SK-N-SH (cell line): ENCODE measurements at regions not wholly inside any gene's neighbourhood (a gene's known extent, or its start where the extent isn't known, plus 50 kb on each side); places are given as distances from the start of the nearest gene placed in this dataset.

ENCODE experiments used
- CTCF ChIA-PET: fragments of 300-600, 350-600 bp; formaldehyde crosslinking; extraction: SDS; loops from one replicate; lab custom pipeline; 2021; lab: Yijun Ruan, JAX
- POLR2A ChIA-PET: fragments of 350-600 bp; sonication (Branson Sonifier 250); formaldehyde crosslinking; extraction: SDS; loops from one replicate; lab custom pipeline; 2020; ENCODE audit warnings: antibody characterized with exemption, inconsistent platforms; lab: Yijun Ruan, JAX
- DNase-seq: peaks from one replicate; pipeline ENCODE4 v3.0.0; 2012
- H2AFZ ChIP-seq: fragments of 200-600 bp; sonication (generic); 2 replicates; pipeline ENCODE4 v1.8.1; 2016; ENCODE audit warnings: antibody characterized with exemption, mild to moderate bottlenecking, low read depth
- H3F3A ChIP-seq: fragments of 200-600 bp; sonication (generic); replicated peaks from 2 replicates; pipeline ENCODE3; 2016; ENCODE audit warnings: antibody characterized with exemption, mild to moderate bottlenecking; ENCODE audit not compliant: insufficient read depth
- H3K27ac ChIP-seq, 2 experiments: fragments of 200-500 bp in 1 of 2; fragments of 200-600 bp in 1 of 2; sonication (Bioruptor generic) in 1 of 2; sonication (generic), shearing (Covaris generic) in 1 of 2; 2 replicates each; pipeline versions ENCODE4 v1.5.1 to v1.6.1; 2014 to 2016; ENCODE audit warnings: low read depth in 2 of 2, inconsistent platforms in 1 of 2, low read length in 1 of 2, mild to moderate bottlenecking in 1 of 2, mixed read lengths in 1 of 2
- H3K27me3 ChIP-seq: fragments of 200-600 bp; sonication (generic), shearing (Covaris generic); 2 replicates; pipeline ENCODE4 v1.6.1; 2016; ENCODE audit warnings: mixed run types; ENCODE audit not compliant: insufficient read depth
- H3K36me3 ChIP-seq, 2 experiments: fragments of 200-500 bp in 1 of 2; fragments of 200-600 bp in 1 of 2; sonication (Bioruptor generic) in 1 of 2; sonication (generic) in 1 of 2; replicated peaks in 1 of 2; 2 replicates each; pipeline versions ENCODE3 to v1.5.1; 2014 to 2016; ENCODE audit warnings: low read length in 1 of 2, mild to moderate bottlenecking in 1 of 2; ENCODE audit not compliant: insufficient read depth in 2 of 2, control insufficient read depth in 1 of 2
- H3K4me1 ChIP-seq, 2 experiments: fragments of 200-500 bp in 1 of 2; fragments of 200-600 bp in 1 of 2; sonication (Bioruptor generic) in 1 of 2; sonication (generic), shearing (Covaris generic) in 1 of 2; 2 replicates each; pipeline versions ENCODE4 v1.5.1 to v1.6.1; 2014 to 2016; ENCODE audit warnings: low read depth in 1 of 2, low read length in 1 of 2, mixed run types in 1 of 2; ENCODE audit not compliant: insufficient read depth in 2 of 2, control insufficient read depth in 1 of 2
- H3K4me2 ChIP-seq: fragments of 200-600 bp; sonication (generic), shearing (Covaris generic); 2 replicates; pipeline ENCODE4 v1.6.1; 2017; ENCODE audit warnings: mixed run types
- H3K4me3 ChIP-seq, 2 experiments: fragments of 200-500 bp in 1 of 2; fragments of 200-600 bp in 1 of 2; sonication (Bioruptor generic) in 1 of 2; sonication (generic), shearing (Covaris generic) in 1 of 2; 2 replicates each; pipeline versions ENCODE4 v1.5.1 to v1.8.1; 2014 to 2016; ENCODE audit warnings: low read depth in 2 of 2, inconsistent platforms in 1 of 2, low read length in 1 of 2, mild to moderate bottlenecking in 1 of 2, mixed read lengths in 1 of 2, moderate library complexity in 1 of 2
- H3K79me2 ChIP-seq: fragments of 200-600 bp; sonication (generic); 2 replicates; pipeline ENCODE4 v1.8.1; 2017; ENCODE audit warnings: mild to moderate bottlenecking; ENCODE audit not compliant: insufficient read depth
- H3K9ac ChIP-seq: fragments of 200-600 bp; sonication (generic); 2 replicates; pipeline ENCODE4 v1.6.1; 2017; ENCODE audit warnings: mixed run types
- H3K9me2 ChIP-seq: fragments of 200-600 bp; sonication (generic); 2 replicates; pipeline ENCODE4 v1.6.1; 2017; ENCODE audit warnings: mixed run types
- H3K9me3 ChIP-seq: fragments of 200-600 bp; sonication (generic); 2 replicates; pipeline ENCODE4 v1.6.1; 2017; ENCODE audit warnings: mixed run types, mild to moderate bottlenecking, moderate library complexity
- H4K20me1 ChIP-seq: fragments of 200-600 bp; sonication (generic); 2 replicates; pipeline ENCODE4 v1.6.1; 2017; ENCODE audit warnings: mild to moderate bottlenecking, mixed run types; ENCODE audit not compliant: insufficient read depth
- FOSL2 ChIP-seq: IDR thresholded peaks from 2 replicates; pipeline ENCODE4 v1.4.0; 2012; ENCODE audit warnings: low read depth, mild to moderate bottlenecking, moderate library complexity, borderline replicate concordance
- JUND ChIP-seq: IDR thresholded peaks from 2 replicates; pipeline ENCODE4 v1.4.0; 2012
- POLR2AphosphoS5 ChIP-seq: IDR thresholded peaks from 2 replicates; pipeline ENCODE4 v1.6.1; 2012; ENCODE audit warnings: low read depth, low read length
- RCOR1 ChIP-seq: fragments of 150-350 bp; IDR thresholded peaks from 2 replicates; pipeline ENCODE4 v1.6.1; 2017; ENCODE audit warnings: antibody characterized with exemption, low read length
- TAF1 ChIP-seq: IDR thresholded peaks from 2 replicates; pipeline ENCODE4 v1.6.1; 2012; ENCODE audit warnings: low read depth, mild to moderate bottlenecking, low read length, moderate library complexity, borderline replicate concordance
- WGBS: methylation state at CpG from one replicate; pipeline ENCODE4 v1.1.6; 2017; ENCODE audit warnings: low lambda C conversion rate; 5-methylcytosine and 5-hydroxymethylcytosine counted together
- TF ChIP-seq, protein P1 (sequence below): IDR thresholded peaks from 2 replicates; pipeline ENCODE4 v1.4.0; 2012; ENCODE audit warnings: low read depth, borderline replicate concordance
- TF ChIP-seq, protein P2 (sequence below): IDR thresholded peaks from 2 replicates; pipeline ENCODE4; 2012
- TF ChIP-seq, protein P3 (sequence below): fragments of 150-350 bp; IDR thresholded peaks from 2 replicates; pipeline ENCODE4 v1.6.1; 2016; ENCODE audit warnings: mild to moderate bottlenecking, low read depth, low read length

DNA sequence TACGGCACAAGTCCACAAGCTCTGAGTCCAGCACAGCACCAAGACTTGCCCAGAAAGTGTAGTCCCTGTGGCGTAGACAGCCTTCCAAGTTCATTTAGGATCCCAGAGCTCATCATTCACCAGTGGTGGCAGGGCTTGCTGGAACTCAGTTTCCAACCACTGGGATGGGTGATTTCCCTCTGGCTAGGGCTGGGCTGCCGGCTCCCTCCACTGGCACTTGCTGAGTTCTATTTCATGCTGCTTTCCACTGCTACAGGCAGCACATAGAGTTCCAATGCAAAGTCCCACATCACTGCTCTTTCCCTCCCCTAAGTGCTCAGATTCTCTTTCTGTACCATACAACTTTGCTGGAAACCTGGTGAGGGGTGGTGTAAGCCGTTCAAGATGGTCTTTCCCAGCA is 510.3 kb upstream of the TMPRSS15 start:
- H3K36me3 ChIP-seq: no peaks in the 10 kb centered on the region
- CTCF ChIA-PET: no interaction called here
- no peaks in the 10 kb centered on the region for H3K4me1 ChIP-seq
- H3K27me3 ChIP-seq: no peaks in the 10 kb centered on the region
- H3K79me2 ChIP-seq: no peaks in the 10 kb centered on the region
- TF ChIP-seq, protein P1, sequence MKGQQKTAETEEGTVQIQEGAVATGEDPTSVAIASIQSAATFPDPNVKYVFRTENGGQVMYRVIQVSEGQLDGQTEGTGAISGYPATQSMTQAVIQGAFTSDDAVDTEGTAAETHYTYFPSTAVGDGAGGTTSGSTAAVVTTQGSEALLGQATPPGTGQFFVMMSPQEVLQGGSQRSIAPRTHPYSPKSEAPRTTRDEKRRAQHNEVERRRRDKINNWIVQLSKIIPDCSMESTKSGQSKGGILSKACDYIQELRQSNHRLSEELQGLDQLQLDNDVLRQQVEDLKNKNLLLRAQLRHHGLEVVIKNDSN: no peak
- TF ChIP-seq, all 33 proteins: peak for 0
- DNase-seq: no peak
- POLR2A ChIA-PET: no interaction called here
- Histone ChIP-seq H2AFZ (no peak overlapping the region), H3F3A (no peaks in the 10 kb centered on the region), H3K27ac (no peak overlapping the region), H3K9ac (no peak overlapping the region), H3K4me2 (no peak overlapping the region), H3K4me3 (no peak overlapping the region), H3K9me3 (no peaks in the 10 kb centered on the region), H3K9me2 (no peaks in the 10 kb centered on the region), H4K20me1 (no peaks in the 10 kb centered on the region)
- 9% methylated on average over 4 of the region's 4 CpGs for WGBS

DNA sequence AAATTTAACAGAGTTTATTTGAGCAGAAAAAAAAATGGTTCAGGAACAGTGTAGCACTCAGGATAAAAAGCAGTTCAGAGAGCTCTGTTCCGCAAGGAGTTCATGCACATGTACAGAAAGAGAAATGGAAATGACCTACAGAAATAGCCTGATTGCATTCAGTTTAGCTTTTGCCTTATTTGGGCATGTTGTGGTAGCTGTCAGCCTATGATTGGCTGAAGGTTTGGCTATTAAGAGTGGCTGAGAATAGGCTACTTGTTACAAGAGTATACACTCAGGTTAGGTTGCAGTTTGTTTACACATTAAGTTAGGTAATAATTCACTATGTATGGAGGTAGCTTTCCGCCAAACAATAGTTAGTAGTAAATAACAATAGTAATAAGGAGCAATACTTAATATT is 511.0 kb upstream of the TMPRSS15 start:
- 17% methylated on average over 2 of the region's 2 CpGs for WGBS
- no peaks in the 10 kb centered on the region for H3K36me3 ChIP-seq
- no peaks in the 10 kb centered on the region for H3K79me2 ChIP-seq
- H3K9me2 ChIP-seq: no peaks in the 10 kb centered on the region
- POLR2A ChIA-PET: no interaction called here
- H3K9ac ChIP-seq: no peak overlapping the region
- no peak overlapping the region for H3K4me3 ChIP-seq
- no peaks in the 10 kb centered on the region for H4K20me1 ChIP-seq
- CTCF ChIA-PET: no interaction called here
- no peak for TF ChIP-seq FOSL2
- TF ChIP-seq, protein P2, sequence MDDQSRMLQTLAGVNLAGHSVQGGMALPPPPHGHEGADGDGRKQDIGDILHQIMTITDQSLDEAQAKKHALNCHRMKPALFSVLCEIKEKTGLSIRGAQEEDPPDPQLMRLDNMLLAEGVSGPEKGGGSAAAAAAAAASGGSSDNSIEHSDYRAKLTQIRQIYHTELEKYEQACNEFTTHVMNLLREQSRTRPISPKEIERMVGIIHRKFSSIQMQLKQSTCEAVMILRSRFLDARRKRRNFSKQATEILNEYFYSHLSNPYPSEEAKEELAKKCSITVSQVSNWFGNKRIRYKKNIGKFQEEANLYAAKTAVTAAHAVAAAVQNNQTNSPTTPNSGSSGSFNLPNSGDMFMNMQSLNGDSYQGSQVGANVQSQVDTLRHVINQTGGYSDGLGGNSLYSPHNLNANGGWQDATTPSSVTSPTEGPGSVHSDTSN: no peak
- no peak for TF ChIP-seq JUND
- TF ChIP-seq, protein P3, sequence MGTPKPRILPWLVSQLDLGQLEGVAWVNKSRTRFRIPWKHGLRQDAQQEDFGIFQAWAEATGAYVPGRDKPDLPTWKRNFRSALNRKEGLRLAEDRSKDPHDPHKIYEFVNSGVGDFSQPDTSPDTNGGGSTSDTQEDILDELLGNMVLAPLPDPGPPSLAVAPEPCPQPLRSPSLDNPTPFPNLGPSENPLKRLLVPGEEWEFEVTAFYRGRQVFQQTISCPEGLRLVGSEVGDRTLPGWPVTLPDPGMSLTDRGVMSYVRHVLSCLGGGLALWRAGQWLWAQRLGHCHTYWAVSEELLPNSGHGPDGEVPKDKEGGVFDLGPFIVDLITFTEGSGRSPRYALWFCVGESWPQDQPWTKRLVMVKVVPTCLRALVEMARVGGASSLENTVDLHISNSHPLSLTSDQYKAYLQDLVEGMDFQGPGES: no peak
- TF ChIP-seq, protein P1: no peak
- no peak for TF ChIP-seq POLR2AphosphoS5
- no peak for TF ChIP-seq RCOR1
- no peak for TF ChIP-seq TAF1
- no peak overlapping the region for H3K27ac ChIP-seq
- H2AFZ ChIP-seq: no peak overlapping the region
- no peaks in the 10 kb centered on the region for H3K4me1 ChIP-seq
- H3K4me2 ChIP-seq: no peak overlapping the region
- no peak for DNase-seq
- H3F3A ChIP-seq: no peaks in the 10 kb centered on the region
- no peaks in the 10 kb centered on the region for H3K9me3 ChIP-seq
- H3K27me3 ChIP-seq: no peaks in the 10 kb centered on the region
